ENCODE measurements at regions not wholly inside any gene's neighbourhood (a gene's known extent, or its start where the extent isn't known, plus 50 kb on each side); places are given as distances from the start of the nearest gene placed in this dataset.

DNA sequence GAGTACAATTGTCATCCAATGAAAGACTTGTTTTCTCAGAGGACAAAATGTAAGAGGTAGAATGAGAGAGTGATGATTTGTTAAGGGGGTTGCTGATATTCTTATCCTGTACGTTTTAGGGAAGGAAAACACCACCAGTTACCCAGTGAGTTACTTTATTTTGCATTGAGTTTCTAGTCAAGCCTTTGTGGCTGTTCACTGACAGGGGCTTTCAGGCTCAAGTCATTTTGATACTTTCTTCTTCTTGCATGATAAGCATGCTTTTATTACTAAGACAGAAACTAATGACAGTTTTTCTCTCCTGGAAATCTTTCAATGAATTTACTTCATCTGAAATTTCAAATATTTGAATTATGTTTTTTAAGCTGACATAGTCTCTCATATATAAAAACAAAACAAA, 710.2 kb upstream of the POM121L12 start:
- DNase-seq: no peak

DNA sequence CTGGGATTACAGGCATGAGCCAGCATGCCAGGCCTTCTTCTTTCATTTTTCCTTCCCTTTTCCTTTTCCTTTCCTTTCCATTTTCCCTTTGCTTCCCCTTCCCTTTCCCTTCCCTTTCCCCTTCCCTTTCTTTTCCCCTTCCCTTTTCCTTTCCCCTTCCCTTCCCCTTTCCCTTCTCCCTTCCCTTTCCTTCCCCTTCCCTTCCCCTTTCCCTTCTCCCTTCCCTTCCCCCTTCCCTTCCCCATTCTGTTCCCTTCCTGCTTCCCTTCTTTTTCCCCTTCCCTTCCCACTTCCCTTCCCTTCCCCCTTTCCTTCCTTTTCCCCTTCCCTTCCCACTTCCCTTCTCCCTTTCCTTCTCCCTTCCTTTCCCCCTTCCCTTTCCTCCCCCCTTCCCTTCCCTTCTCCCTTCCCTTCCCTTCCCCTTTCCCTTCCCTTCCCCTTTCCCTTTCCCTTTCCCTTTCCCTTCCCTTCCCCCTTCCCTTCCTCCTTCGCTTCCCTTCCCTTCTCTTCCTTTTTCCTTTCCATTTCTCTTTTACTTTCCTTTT, 712.2 kb upstream of the POM121L12 start:
- no peak for DNase-seq

DNA sequence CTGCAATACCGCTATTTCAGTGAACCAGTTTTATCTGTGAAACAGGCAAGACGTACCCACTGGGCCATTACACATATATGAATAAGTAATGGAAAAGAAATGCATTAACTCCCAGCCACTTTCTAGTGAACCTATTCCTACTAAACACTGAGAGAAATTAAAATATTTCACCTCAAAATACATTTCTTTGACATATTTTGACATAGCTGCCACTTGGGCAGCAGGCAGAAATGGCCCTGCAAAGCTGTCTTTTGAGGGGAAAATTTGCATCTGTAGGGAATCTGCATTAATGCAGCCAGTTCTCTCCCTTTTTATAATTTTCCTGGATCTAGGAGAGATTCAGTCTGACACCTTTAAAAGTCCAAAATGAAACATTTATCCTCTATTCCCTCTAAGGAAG, 714.8 kb upstream of the POM121L12 start:
- DNase-seq: no peak

- no peak for DNase-seq
Observed at GRCh38 chr7:52317921-52318320, 717.5 kb upstream of the POM121L12 start.

DNA sequence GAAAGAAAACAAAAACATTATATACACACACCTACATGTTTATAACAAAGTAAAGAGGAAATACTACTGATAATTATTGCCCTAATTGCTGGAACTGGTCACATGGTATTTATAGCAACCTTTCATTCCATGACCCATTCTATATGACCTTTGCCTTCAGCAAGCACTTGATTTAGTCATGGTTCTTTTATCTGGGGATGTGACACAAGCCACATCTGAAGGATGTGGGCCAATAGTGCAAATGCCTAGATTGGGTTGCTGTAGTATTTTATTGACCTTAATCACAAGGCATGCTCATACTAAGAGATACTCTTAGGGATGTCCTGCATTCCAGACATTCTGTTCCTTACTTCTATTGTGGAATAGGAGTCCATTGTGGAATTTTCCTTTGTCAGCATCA, 723.5 kb upstream of the POM121L12 start:
- no peak for DNase-seq

DNA sequence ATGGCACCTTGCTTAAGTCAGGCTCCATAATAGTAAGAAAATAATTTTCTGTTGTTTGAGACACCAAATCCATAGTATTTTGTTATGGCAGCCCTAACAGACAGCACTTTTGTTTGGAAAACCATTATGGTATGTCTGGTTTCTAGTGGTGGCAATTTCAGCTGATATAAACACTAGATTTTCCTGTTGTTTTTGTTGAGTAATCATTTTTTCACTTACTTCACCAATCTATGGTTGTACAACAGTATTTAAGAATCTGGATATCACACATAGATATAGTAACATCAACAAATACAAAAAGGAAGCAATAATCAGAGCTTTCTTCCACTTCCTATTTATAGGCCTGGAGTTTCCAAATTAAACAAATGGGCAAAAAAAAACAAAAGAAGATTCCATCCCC, 725.8 kb upstream of the POM121L12 start:
- no peak for DNase-seq

- no peak for DNase-seq
Observed at GRCh38 chr7:52302765-52303520, 732.5 kb upstream of the POM121L12 start.

DNA sequence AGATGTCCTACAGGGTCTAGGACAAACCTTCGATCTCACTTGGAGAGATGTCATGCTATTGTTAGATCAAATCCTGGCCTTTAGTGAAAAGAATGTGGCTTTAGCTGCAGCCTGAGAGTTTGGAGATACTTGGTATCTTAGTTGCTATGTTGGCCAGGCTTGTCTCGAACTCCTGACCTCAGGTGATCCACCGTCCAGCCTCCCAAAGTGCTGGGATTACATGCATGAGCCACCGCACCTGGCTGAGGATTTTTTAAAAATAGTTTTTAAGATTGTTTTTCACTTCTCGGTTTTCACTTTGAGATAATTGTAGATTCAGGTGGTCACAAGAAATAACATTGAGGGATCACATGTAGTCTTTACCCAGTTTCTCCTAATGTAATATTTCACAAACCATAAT, 738.3 kb upstream of the POM121L12 start:
- no peak for DNase-seq

- no peak for DNase-seq
Observed at GRCh38 chr7:52294942-52295341, 740.5 kb upstream of the POM121L12 start.

- DNase-seq: no peak
Observed at GRCh38 chr7:52289247-52289646, 746.2 kb upstream of the POM121L12 start.

GRCh38 chr7:52287698-52288097, 747.7 kb upstream of the POM121L12 start:
- no peak for DNase-seq

DNA sequence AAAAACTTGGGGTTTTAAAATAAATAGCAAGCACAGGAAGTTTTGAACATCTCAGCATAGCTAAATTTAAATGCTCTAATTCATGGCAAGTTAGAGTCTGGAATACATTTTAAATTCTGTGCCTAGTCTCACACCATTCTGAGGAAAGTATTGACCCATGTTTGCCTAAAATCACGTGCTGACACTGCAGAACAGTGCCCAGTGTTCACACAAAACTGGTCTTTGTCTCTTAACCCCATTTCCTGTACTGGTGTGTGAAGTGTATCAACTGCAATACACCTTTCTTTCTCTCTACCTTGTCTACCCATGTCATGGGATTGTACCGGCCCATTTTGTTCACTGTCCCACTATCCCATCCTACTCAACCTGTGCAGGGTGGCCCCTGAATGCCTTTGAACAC, 749.7 kb upstream of the POM121L12 start:
- no peak for DNase-seq

- DNase-seq: no peak
Observed at GRCh38 chr7:52283335-52283734, 752.1 kb upstream of the POM121L12 start.

GRCh38 chr7:52273685-52274610, 761.5 kb upstream of the POM121L12 start:
- peak; percentile 32 for DNase-seq

GRCh38 chr7:52271703-52272102, 763.7 kb upstream of the POM121L12 start:
- no peak for DNase-seq

DNA sequence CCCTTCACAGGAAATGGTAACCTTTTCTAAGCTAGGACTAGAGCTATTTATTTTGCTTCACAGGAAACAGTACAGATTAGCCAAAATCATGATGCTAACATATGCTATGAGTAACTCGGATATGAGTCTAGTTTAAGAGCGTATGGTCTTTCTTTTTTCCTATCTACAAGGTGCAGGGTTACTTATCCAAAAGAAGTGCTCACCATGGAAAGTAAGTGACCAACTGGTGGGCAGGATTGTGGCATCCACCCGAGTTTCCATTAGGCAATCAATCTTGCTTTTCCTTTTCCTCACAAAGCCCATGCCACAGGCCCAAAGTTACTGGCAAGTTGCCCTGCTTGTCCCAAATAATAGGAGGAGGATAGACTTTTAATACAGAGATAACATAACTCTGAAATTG, 765.1 kb upstream of the POM121L12 start:
- no peak for DNase-seq

DNA sequence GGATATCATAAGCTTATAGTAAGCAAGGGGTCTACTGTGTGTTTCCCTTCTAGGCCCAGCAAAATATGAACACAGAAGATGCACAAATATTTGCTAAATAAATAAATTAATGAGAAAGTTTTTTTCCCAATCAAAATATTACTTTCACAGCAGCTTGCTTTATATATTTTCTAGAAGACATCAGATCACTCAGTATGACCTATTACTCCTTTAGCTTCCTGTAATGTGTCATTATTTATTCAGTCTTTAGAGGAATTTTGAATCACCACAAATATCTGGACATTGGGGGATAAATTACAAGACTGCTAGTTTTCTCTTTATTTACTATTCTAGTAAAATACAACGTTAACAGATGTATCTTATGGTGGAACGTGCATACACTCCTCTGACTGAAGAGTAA, 765.8 kb upstream of the POM121L12 start:
- DNase-seq: no peak

- no peak for DNase-seq
Observed at GRCh38 chr7:52261057-52261456, 774.4 kb upstream of the POM121L12 start.

DNA sequence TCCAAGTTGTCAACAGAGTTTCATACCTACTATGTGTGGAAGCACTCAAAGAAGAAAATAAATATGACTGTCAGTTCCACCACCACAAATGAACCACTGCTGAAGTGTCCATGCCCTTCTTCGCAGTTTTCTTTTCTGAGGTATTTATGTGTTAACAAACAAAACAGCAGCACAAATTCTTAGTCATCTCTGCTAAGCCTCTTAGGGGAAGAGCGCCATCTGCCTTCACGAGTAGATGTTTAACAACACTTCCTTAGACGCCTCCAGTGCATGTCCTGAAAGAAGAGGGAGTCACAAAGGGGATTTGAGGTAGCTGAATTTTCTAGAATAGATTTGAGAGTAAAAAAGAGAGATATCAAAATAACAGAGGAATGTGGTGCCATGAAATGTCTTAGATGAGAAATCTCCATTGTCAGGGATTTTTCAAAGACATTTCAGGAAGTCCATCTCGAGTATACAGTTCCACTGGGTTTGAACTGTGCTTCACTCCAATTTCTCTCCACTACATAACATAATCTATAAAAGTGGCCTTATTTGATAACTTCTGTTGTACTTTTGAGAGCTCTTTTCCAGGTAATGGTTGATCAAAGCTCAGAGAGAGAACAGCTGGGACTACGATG, 775.3 kb upstream of the POM121L12 start:
- DNase-seq: no peak

- DNase-seq: no peak
Observed at GRCh38 chr7:52257890-52258289, 777.5 kb upstream of the POM121L12 start.

GRCh38 chr7:52254396-52255010, 780.9 kb upstream of the POM121L12 start:
- DNase-seq: no peak

GRCh38 chr7:52253953-52254352, 781.5 kb upstream of the POM121L12 start:
- DNase-seq: no peak

DNA sequence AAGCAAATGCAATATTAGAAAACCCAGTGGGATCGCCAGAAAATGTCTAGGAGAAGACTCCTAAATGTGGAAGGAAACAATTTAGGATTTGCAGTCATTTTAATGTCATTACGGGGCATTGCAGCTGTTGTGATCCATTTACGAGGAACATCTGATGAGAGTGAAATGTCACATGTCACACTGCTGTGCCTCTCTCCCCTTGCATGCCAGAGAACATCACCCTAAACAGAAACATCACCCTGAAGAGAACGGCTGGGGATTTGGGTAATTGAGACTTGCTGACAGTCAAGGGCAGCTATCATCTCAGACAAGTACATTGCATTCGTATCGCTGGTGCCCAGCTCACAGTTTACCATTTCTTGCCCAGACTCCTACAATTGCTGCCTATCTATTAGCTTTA, 785.7 kb upstream of the POM121L12 start:
- no peak for DNase-seq
